GM21390 (cell line): ENCODE measurements at regions not wholly inside any gene's neighbourhood (a gene's known extent, or its start where the extent isn't known, plus 50 kb on each side); places are given as distances from the start of the nearest gene placed in this dataset.

ENCODE experiments used
- ATAC-seq: cut with Tn5 transposase; IDR thresholded peaks from one replicate; pipeline ENCODE4 v1.9.1; 2021; ENCODE audit not compliant: unreplicated experiment

GRCh38 chr4:23667659-23668058 lies 222.2 kb downstream of the PPARGC1A start:
- no peak for ATAC-seq

GRCh38 chr4:23660865-23661264 lies 229.0 kb downstream of the PPARGC1A start:
- ATAC-seq = no peak

- ATAC-seq = no peak
These were observed 235.1 kb downstream of the PPARGC1A start for GRCh38 chr4:23654791-23655190.

- ATAC-seq = no peak
These were observed 240.8 kb downstream of the PPARGC1A start for GRCh38 chr4:23648854-23649596.

GRCh38 chr4:23635468-23635867 lies 254.4 kb downstream of the PPARGC1A start:
- no peak for ATAC-seq

GRCh38 chr4:23631255-23631950 lies 258.4 kb downstream of the PPARGC1A start:
- ATAC-seq = no peak

GRCh38 chr4:23630110-23630509 lies 259.7 kb downstream of the PPARGC1A start:
- ATAC-seq = no peak

GRCh38 chr4:23629421-23629820 lies 260.4 kb downstream of the PPARGC1A start:
- no peak for ATAC-seq

GRCh38 chr4:23614284-23614892 lies 275.5 kb downstream of the PPARGC1A start:
- peak; percentile 89 for ATAC-seq

GRCh38 chr4:23613782-23614181 lies 276.1 kb downstream of the PPARGC1A start:
- no peak for ATAC-seq

GRCh38 chr4:23602720-23603119 lies 287.1 kb downstream of the PPARGC1A start:
- no peak for ATAC-seq

GRCh38 chr4:23594125-23594524 lies 295.7 kb downstream of the PPARGC1A start:
- ATAC-seq = no peak

- no peak for ATAC-seq
These were observed 299.4 kb downstream of the PPARGC1A start for GRCh38 chr4:23590431-23590830.

GRCh38 chr4:23584024-23584423 lies 305.8 kb downstream of the PPARGC1A start:
- no peak for ATAC-seq

- ATAC-seq = no peak
These were observed 307.2 kb downstream of the PPARGC1A start for GRCh38 chr4:23582671-23583070.

- no peak for ATAC-seq
These were observed 310.7 kb downstream of the PPARGC1A start for GRCh38 chr4:23579166-23579565.

GRCh38 chr4:23577398-23577797 lies 312.4 kb downstream of the PPARGC1A start:
- ATAC-seq = no peak

GRCh38 chr4:23572382-23572781 lies 317.5 kb downstream of the PPARGC1A start:
- no peak for ATAC-seq

- no peak for ATAC-seq
These were observed 322.5 kb downstream of the PPARGC1A start for GRCh38 chr4:23567338-23567737.

GRCh38 chr4:23560748-23561147 lies 329.1 kb downstream of the PPARGC1A start:
- no peak for ATAC-seq

- ATAC-seq = no peak
These were observed 331.7 kb downstream of the PPARGC1A start for GRCh38 chr4:23558101-23558500.

- no peak for ATAC-seq
These were observed 342.2 kb downstream of the PPARGC1A start for GRCh38 chr4:23547601-23548000.
